ENCODE measurements at regions not wholly inside any gene's neighbourhood (a gene's known extent, or its start where the extent isn't known, plus 50 kb on each side); places are given as distances from the start of the nearest gene placed in this dataset.

DNA sequence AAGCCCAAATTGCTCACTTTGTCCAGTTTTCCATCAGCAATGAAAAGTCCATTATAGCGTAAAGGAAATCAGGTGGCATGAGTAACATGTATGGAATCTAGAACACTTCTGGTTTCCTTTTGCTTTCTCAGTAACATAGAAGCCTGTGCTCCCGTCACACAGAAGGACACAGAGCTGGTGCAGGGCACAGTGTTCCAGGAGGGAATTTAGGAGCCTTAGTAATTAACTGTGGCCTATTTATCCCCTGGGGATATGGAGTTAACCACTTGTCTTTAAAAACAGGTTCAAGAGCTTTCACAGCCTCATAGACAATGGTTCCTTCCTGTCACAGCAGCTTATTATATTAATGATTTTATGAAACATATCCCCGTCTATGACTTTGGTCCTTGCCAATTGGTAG is 189.9 kb downstream of the NEBL start:
- H3K4me3 ChIP-seq (ENCODE audit: low read depth, low read length), result no peak overlapping the region
- DNase-seq (ENCODE audit: low read depth), result no peak
- no peak for TF ChIP-seq CTCF (conservative IDR thresholded peaks at IDR 0.05; ENCODE audit: low read depth, low read length)

- no peak for TF ChIP-seq CTCF (conservative IDR thresholded peaks at IDR 0.05; ENCODE audit: low read depth, low read length)
- H3K4me3 ChIP-seq (ENCODE audit: low read depth, low read length), result no peak overlapping the region
- DNase-seq (ENCODE audit: low read depth), result no peak
Observed at GRCh38 chr10:20698837-20699236, 198.3 kb downstream of the NEBL start.

DNA sequence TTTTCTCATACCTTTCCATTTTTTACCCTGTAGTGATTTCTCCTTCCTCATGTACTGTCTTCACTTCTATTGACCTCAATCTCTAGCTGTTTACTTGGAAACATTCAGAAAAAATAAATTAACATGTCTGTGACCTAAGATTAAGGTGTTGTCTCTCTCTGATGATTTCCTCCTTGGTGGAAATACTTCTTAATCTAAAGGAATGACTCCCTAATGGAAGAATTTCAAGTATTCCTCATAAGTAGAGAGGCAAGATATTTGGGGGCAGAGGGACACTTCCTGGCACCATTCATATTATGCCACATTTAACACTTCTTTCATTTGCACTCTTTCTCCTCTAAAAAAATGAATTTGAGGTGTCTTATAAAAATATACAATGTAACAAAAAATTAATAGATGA is 202.8 kb downstream of the NEBL start:
- no peak overlapping the region for H3K4me3 ChIP-seq (ENCODE audit: low read depth, low read length)
- no peak for TF ChIP-seq CTCF (conservative IDR thresholded peaks at IDR 0.05; ENCODE audit: low read depth, low read length)
- DNase-seq (ENCODE audit: low read depth), result no peak

- no peak overlapping the region for H3K4me3 ChIP-seq (ENCODE audit: low read depth, low read length)
- DNase-seq (ENCODE audit: low read depth), result no peak
- no peak for TF ChIP-seq CTCF (conservative IDR thresholded peaks at IDR 0.05; ENCODE audit: low read depth, low read length)
Observed at GRCh38 chr10:20688797-20689544, 208.1 kb downstream of the NEBL start.

DNA sequence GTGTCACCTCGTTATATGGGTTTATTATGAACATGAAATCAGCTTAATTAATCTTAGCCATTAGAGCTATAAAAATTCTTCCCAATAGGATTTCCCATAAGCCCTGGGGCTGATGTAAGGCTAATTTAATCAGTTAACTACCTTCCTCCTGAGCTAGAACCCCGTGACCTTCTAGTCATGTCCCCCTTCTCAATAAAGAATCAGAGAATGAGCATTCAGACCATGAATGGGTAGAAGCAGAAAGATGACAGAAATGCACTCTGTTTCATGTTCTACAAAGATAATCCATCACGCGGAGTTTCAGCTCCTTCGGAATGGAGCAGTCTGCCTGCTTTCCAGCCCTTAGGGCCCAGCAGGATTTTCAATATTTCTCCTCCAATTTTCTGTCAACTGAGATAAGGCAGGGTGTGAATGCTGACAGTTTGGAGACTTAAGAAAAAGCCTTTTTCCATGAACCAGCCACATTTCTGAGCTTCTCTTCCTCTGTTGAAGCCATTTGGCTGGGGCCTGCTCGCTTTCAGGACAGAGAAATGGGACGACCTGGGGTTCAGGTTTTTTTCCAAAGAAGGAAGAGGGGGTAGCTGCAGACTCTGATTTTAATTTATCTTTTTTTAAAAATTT is 211.0 kb downstream of the NEBL start:
- no peak for DNase-seq (ENCODE audit: low read depth)

DNA sequence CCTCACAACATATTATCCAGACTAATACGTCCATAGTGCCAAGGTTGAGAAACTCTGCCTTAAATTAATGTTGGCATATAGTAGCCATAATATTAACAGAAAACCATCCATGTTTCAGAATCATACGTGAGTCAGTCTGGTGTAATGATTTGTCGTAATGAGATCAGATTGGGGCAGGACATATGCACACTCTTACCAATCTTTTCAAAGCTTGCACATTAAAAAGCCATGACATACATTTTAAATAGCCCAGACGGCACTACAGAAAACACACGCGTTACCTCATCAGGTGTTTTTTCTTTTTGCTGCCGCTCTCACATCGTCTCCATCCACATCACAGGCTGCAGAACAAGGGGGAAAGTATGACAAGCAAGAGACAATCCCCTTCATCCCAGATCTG is 211.6 kb downstream of the NEBL start:
- TF ChIP-seq CTCF (conservative IDR thresholded peaks at IDR 0.05; ENCODE audit: low read depth, low read length), result no peak
- no peak overlapping the region for H3K4me3 ChIP-seq (ENCODE audit: low read depth, low read length)
- DNase-seq (ENCODE audit: low read depth), result no peak

More for the DNA sequence above, 211.0 kb downstream of the NEBL start:
- no peak overlapping the region for H3K4me3 ChIP-seq (ENCODE audit: low read depth, low read length)
- TF ChIP-seq CTCF (conservative IDR thresholded peaks at IDR 0.05; ENCODE audit: low read depth, low read length), result no peak

DNA sequence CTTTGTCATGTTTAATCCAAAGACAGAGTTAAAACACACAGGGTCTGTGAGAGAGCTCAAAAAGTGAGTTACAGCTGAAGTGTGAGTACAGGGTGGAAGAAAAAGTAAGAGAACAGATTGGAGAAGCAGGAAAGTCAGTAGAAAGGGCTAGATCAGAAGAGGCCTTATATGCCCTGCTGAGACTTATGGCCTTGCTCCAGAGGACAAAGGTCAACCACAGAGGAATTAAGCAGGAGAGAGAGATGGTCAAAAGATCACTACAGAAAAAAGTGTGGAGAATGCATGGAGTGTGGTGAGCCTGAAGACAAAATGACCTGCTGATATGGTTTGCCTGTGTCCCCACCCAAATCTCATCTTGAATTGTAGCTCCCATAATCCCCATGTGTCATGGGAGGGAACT is 213.8 kb downstream of the NEBL start:
- no peak overlapping the region for H3K4me3 ChIP-seq (ENCODE audit: low read depth, low read length)
- no peak for TF ChIP-seq CTCF (conservative IDR thresholded peaks at IDR 0.05; ENCODE audit: low read depth, low read length)
- DNase-seq (ENCODE audit: low read depth), result no peak
